ENCODE measurements at regions not wholly inside any gene's neighbourhood (a gene's known extent, or its start where the extent isn't known, plus 50 kb on each side); places are given as distances from the start of the nearest gene placed in this dataset.
A peak's percentile ranks its signal among the peaks of the same experiment; 100 is the strongest.
"Not testable (repeated sequence)": the region's sequence is repeated elsewhere in the genome, so short reads cannot be mapped to it uniquely, and the experiment has no call there.

DNA sequence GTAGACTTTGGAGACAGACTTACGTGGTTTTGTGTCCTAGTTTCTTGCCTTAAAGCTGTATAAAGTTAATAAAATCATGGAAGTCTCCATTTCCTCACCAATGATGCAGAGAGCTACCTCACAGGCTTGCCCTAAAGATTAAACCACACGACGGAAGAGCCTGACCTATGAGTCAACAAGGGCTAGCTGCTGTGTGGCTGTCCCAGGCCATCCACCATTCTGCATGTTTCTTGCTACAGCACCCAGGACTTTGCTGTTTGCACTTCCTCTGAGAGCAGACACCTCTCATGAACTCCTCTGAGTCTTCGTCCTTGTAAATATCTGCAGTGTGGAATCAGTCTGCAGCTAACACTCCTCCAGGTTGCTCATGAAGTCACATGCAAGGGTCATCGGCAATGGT lies 160.0 kb upstream of the TRIB2 start:
- Mint-ChIP-seq H3K4me1 (ENCODE audit: low read depth) (peaks cover 47% of the 10 kb centered on the region), H3K27me3 (ENCODE audit: low read depth) (no peaks in the 10 kb centered on the region), H3K36me3 (ENCODE audit: insufficient read depth) (no peaks in the 10 kb centered on the region), H3K4me3 (no peak overlapping the region), H3K9me3 (peaks cover 4% of the 10 kb centered on the region)
- ATAC-seq (peak; percentile 23 to 30), DNase-seq (peak; percentile 14)

DNA sequence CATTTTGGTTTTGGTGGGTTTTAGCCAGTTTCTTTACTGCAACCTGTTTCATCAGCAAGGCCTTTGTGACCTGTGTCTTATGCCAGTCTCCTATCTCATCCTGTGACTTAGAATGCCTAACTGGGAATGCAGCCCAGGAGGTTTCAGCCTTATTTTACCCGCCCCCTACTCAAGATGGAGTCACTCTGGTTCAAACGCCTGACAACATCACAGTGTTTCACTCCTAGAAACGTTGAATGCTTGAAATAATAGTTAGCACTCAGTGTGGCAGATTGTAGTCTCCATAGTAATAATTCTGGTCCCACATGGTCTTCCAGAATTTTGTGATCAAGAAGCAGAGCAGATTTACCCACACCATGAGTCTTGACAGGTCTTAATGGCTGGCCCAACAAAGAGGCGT lies 159.0 kb upstream of the TRIB2 start:
- Mint-ChIP-seq H3K4me1 (ENCODE audit: low read depth) (peaks cover 51% of the 10 kb centered on the region), H3K9me3 (no peaks in the 10 kb centered on the region), H3K27me3 (ENCODE audit: low read depth) (no peaks in the 10 kb centered on the region), H3K36me3 (ENCODE audit: insufficient read depth) (no peaks in the 10 kb centered on the region), H3K4me3 (no peak overlapping the region)
- DNase-seq: no peak
- no peak for ATAC-seq

DNA sequence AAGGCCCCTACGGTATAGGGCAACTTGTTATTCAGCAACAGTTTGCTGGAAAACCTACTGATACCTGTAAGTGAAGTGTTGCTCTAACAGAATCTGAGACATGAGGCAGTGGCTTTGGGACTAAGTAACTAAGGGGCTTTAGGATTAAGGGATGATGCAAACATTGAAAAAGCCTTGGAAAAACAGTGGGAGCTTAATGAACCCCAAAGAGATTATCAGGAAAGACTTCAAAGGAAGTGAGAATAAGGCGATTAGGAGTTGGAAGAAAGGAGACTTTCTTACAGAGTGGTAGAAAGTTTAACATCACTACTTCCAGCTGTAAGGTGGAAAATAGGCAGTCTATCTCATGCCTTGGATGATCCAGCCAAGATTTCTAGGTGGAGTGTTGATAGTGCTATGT lies 158.2 kb upstream of the TRIB2 start:
- Mint-ChIP-seq H3K27me3 (ENCODE audit: low read depth) (no peaks in the 10 kb centered on the region), H3K36me3 (ENCODE audit: insufficient read depth) (no peaks in the 10 kb centered on the region), H3K9me3 (no peaks in the 10 kb centered on the region), H3K4me1 (ENCODE audit: low read depth) (peaks cover 49% of the 10 kb centered on the region), H3K4me3 (no peak overlapping the region)
- DNase-seq (no peak), ATAC-seq (no peak)

DNA sequence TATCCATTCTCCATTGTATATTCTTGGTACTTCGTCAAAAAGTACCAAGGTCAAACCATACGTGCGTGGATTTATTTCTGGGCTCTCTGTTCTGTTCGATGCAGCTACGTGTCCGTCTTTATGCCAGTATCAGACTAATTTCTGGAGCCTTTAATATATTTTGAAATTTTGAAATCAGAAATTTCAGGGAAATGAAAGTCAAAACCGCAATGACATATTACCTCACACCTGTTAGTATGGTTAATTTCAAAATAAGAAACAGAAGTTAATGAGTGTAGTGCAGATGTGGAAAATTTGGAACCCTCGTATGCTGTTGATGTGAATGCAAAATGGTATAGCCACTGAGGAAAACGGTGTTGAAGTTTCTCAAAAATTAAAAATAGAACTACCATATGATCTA lies 156.1 kb upstream of the TRIB2 start:
- ATAC-seq (no peak), DNase-seq (no peak)
- peaks cover 35% of the 10 kb centered on the region for H3K4me1 Mint-ChIP-seq (ENCODE audit: low read depth)
- no peak overlapping the region for H3K4me3 Mint-ChIP-seq
- no peaks in the 10 kb centered on the region for H3K36me3 Mint-ChIP-seq (ENCODE audit: insufficient read depth)
- no peaks in the 10 kb centered on the region for H3K27me3 Mint-ChIP-seq (ENCODE audit: low read depth)
- H3K9me3 Mint-ChIP-seq: no peaks in the 10 kb centered on the region

DNA sequence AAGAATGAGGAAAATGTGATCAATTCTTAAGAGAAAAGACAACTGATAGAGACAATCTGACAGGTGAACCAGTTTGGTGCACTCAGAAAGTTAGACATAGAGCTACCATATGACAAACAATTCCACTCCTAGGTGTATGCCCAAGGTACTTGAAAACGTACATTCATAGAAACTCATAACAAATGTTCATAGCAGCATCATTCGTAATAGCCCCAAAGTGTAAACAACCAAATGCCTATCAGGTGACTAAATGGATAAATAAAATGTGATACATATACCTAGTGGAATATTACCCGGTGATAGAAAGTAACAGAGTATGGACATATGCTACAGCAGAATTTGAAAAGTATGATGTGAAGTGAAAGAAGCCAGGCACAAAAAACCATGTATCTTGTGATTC lies 149.3 kb upstream of the TRIB2 start:
- no peak for ATAC-seq

DNA sequence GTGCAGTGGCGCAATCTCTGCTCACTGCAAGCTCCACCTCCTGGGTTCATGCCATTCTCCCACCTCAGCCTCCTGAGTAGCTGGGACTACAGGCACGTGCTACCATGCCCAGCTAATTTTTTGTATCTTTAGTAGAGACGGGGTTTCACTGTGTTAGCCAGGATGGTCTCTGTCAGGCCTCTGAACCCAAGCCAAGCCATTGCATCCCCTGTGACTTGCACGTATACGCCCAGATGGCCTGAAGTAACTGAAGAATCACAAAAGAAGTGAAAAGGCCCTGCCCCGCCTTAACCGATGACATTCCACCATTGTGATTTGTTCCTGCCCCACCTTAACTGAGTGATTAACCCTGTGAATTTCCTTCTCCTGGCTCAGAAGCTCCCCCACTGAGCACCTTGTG lies 147.2 kb upstream of the TRIB2 start:
- H3K9me3 Mint-ChIP-seq; H3K27me3 Mint-ChIP-seq (ENCODE audit: low read depth); ATAC-seq; H3K36me3 Mint-ChIP-seq (ENCODE audit: insufficient read depth); H3K4me3 Mint-ChIP-seq; DNase-seq: not testable (repeated sequence)
- peaks cover 12% of the 10 kb centered on the region for H3K4me1 Mint-ChIP-seq (ENCODE audit: low read depth)

More for the DNA sequence above, 149.3 kb upstream of the TRIB2 start:
- no peaks in the 10 kb centered on the region for H3K9me3 Mint-ChIP-seq
- no peaks in the 10 kb centered on the region for H3K27me3 Mint-ChIP-seq (ENCODE audit: low read depth)
- no peak overlapping the region for H3K4me3 Mint-ChIP-seq
- no peak for DNase-seq
- peaks cover 14% of the 10 kb centered on the region for H3K4me1 Mint-ChIP-seq (ENCODE audit: low read depth)
- no peaks in the 10 kb centered on the region for H3K36me3 Mint-ChIP-seq (ENCODE audit: insufficient read depth)

DNA sequence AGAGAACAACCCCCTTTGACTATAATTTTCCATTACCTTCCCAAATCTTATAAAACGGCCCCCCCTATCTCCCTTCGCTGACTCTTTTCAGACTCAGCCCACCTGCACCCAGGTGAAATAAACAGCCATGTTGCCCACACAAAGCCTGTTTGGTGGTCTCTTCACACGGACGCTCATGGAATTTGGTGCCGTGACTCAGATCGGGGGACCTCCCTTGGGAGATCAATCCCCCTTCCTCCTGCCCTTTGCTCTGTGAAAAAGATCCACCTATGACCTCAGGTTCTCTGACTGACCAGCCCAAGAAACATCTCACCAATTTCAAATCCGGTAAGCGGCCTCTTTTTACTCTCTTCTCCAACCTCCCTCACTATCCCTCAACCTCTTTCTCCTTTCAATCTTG lies 146.8 kb upstream of the TRIB2 start:
- H3K27me3 Mint-ChIP-seq (ENCODE audit: low read depth); DNase-seq; H3K36me3 Mint-ChIP-seq (ENCODE audit: insufficient read depth); ATAC-seq; H3K9me3 Mint-ChIP-seq; H3K4me3 Mint-ChIP-seq: not testable (repeated sequence)
- peaks cover 13% of the 10 kb centered on the region for H3K4me1 Mint-ChIP-seq (ENCODE audit: low read depth)

DNA sequence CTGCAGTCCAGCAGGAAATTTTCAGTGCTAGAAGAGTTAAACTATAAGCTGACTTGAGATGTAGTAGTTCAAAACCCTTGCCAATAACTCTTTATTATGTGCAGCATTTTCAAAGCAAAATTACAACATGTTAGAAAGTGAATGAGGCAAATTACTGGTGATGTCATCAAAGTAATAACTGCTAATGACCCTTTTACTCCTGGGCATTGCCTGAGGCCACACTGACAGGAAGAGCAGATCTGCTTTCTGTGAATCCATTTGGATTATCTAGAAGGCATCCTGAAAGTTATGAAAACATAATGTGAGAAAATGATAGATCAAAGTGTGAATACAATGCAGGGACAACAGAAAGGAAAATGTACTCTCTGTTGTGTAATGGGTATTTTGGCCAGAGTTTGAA lies 139.6 kb upstream of the TRIB2 start:
- no peaks in the 10 kb centered on the region for H3K9me3 Mint-ChIP-seq
- H3K27me3 Mint-ChIP-seq (ENCODE audit: low read depth): no peaks in the 10 kb centered on the region
- H3K4me3 Mint-ChIP-seq: no peak overlapping the region
- H3K4me1 Mint-ChIP-seq (ENCODE audit: low read depth): peaks cover 4% of the 10 kb centered on the region
- no peaks in the 10 kb centered on the region for H3K36me3 Mint-ChIP-seq (ENCODE audit: insufficient read depth)
- no peak for ATAC-seq
- DNase-seq: no peak

DNA sequence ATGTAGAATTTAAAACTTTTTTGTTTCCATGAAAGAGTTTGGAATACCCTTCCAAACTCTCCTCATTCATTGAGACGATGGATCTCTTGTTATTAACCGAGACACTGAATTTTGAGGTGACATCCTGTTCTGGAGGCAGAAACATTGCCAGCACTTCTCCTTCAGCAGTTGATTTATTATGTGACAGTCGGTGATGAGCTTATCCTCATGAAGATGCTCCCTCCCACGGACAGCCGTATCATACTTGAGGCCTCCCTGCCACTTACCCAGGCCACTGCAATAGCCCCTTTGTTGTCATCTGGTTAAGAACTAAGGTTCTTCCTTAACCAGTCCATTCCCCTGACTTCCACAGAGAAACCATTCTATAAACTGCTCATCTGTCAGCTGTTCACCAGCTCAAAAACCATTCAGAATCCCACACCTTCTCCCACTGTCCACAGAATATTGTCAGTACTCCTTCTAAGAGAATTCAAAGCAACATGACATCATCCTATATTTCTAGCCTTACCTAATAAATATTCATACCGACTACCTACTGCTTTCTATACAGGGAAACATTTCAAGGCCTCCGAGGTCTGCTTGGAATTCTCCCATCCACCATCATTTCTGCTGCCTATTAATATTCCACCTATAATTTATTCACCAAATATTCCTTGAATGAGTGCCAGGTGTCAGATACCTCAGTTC lies 139.0 kb upstream of the TRIB2 start:
- H3K4me1 Mint-ChIP-seq (ENCODE audit: low read depth): peaks cover 4% of the 10 kb centered on the region
- no peaks in the 10 kb centered on the region for H3K36me3 Mint-ChIP-seq (ENCODE audit: insufficient read depth)
- ATAC-seq: no peak

DNA sequence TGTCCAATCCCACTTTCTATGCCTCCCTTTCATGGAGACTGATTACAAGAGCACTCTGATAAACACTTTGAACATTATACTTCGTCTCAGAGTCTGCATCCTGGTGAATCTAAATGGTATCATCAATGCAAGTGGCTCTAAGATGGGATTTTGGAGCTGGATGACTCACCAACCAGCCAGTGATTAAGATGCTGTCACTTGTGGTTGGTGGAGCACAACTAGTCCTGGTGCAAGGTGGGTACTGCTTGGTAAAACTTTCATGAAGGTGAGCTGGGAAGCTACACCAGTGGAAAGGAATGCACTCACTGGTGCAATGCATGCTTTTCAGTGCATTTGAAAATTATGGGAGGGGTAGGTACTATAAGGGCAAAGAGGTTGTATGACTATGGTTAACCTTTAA lies 137.7 kb upstream of the TRIB2 start:
- no peaks in the 10 kb centered on the region for H3K27me3 Mint-ChIP-seq (ENCODE audit: low read depth)
- H3K4me3 Mint-ChIP-seq: no peak overlapping the region
- H3K36me3 Mint-ChIP-seq (ENCODE audit: insufficient read depth): no peaks in the 10 kb centered on the region
- no peak for DNase-seq
- peaks cover 4% of the 10 kb centered on the region for H3K4me1 Mint-ChIP-seq (ENCODE audit: low read depth)
- H3K9me3 Mint-ChIP-seq: no peaks in the 10 kb centered on the region
- peak in 1 of 2 donors; percentile 58 for ATAC-seq

More for the DNA sequence above, 139.0 kb upstream of the TRIB2 start:
- Mint-ChIP-seq H3K27me3 (ENCODE audit: low read depth) (no peaks in the 10 kb centered on the region), H3K9me3 (no peaks in the 10 kb centered on the region), H3K4me3 (no peak overlapping the region)
- DNase-seq: no peak

DNA sequence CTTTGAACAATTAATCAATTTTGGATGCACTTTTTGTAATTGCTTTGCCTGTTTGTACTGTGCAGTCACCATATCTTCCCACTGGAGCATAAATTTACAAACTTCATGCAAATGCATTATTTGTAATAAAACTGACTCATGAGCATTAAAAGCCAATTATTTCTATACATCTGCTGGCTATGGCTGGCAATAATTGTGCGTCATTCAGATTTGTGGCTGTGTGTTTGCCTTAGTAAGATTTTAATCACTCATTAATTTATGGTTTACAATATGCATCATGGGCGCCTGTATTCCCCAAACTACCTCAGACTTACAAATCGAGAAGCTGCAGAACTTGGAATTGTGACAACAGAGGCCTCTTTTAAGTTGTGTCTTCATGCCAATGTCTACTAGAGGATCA lies 132.4 kb upstream of the TRIB2 start:
- Mint-ChIP-seq H3K27me3 (ENCODE audit: low read depth) (no peaks in the 10 kb centered on the region), H3K36me3 (ENCODE audit: insufficient read depth) (no peaks in the 10 kb centered on the region), H3K4me3 (no peak overlapping the region), H3K4me1 (ENCODE audit: low read depth) (peaks cover 26% of the 10 kb centered on the region), H3K9me3 (no peaks in the 10 kb centered on the region)
- DNase-seq (no peak), ATAC-seq (no peak)

DNA sequence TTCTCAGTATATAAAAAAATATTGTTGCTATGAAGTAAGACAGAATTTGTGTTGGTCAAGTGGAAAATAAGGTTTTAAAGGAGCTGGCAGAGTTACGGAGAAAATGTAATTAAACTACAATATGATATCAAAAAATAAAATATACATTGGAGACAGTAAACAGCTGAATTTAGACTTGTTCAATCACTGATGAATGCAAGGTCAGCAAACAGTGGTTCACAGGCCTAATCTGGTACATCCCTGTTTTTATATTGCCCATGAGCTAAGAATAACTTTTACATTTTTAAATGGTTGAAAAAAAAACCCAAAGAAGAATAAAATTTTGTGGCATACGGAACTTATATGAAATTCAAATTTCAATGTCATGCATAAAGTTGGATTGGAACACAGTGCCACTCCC lies 131.0 kb upstream of the TRIB2 start:
- H3K27me3 Mint-ChIP-seq (ENCODE audit: low read depth): no peaks in the 10 kb centered on the region
- H3K4me3 Mint-ChIP-seq: no peak overlapping the region
- no peak for DNase-seq

DNA sequence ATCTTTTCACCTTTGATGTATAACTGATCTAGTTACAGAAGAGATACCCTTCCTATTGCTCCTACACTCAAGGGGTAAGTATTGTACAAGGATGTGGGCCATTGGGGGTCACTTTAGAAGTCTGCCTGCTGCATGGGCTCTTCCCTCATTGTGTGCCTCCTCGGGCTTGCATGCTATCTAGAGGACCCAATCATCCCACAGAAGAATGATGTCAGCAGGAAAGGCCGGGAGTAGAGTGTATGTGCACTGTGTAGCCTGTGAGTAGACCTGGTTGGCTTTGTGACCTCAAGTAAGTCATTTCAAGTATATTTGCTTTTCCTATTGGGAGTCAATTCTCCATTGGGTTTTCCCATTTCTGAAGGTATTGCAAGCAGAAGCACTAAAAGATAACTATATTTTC lies 129.5 kb upstream of the TRIB2 start:
- Mint-ChIP-seq H3K36me3 (ENCODE audit: insufficient read depth) (no peaks in the 10 kb centered on the region), H3K4me3 (no peak overlapping the region), H3K4me1 (ENCODE audit: low read depth) (peaks cover 36% of the 10 kb centered on the region), H3K27me3 (ENCODE audit: low read depth) (no peaks in the 10 kb centered on the region), H3K9me3 (no peaks in the 10 kb centered on the region)
- ATAC-seq: no peak
- DNase-seq: no peak

More for the DNA sequence above, 131.0 kb upstream of the TRIB2 start:
- ATAC-seq: no peak
- Mint-ChIP-seq H3K36me3 (ENCODE audit: insufficient read depth) (no peaks in the 10 kb centered on the region), H3K4me1 (ENCODE audit: low read depth) (peaks cover 36% of the 10 kb centered on the region), H3K9me3 (no peaks in the 10 kb centered on the region)

DNA sequence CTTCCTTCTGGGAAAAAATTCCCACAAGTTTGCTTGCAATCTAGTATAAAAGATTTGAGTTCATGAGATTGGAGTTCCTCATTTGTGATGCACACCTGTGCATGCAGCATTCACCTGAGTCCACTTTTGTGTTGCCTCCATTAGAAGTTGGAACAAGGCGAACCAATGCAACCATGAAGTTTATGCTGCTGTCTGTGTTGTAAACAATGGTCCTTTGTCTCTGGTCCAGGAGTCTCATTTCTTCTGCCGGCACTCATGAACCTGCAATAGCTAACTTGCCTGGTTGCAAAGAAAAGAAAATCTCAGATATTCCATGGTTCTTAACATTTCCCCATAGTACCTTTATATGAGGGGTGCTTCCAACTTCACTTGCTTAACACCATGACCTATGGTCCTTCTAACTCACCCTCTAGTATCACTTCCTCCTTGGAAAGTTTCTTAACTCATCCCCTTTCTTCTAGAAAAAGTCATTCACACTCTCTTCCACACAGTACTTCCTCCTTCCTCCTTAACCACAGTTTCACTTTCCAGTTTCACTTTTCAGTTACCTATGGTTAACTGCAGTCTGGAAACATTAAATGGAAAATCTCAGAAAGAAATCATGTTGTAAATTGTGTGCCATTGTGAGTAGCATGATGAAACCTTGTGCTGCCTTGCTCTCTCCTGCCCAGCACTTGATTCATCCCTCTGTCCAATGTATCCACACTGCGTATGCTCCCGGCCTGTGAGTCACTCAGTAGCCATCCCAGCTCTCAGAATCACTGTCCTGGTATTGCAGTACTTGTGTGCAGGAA lies 128.8 kb upstream of the TRIB2 start:
- H3K4me3 Mint-ChIP-seq: no peak overlapping the region
- peak; percentile 46 to 53 for ATAC-seq
- H3K27me3 Mint-ChIP-seq (ENCODE audit: low read depth): no peaks in the 10 kb centered on the region

DNA sequence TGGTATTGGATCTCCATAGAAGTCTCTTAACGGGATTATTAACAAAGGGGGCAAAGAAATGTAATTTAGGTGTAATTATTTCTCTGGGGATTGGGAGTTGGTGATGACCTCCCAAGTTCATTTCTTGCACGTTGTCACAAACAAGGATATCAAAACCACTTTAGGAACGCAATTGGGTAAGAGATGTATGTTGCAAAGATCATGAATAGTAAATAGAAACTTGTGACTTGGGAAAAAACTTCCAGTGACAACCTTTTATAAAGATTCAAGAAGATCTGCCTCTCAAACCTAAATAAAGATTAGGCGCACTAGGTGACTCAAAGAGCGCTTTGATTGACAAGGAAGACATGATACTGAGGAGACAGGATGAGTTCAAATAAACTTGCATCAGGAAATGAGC lies 127.8 kb upstream of the TRIB2 start:
- Mint-ChIP-seq H3K27me3 (ENCODE audit: low read depth) (no peaks in the 10 kb centered on the region), H3K36me3 (ENCODE audit: insufficient read depth) (no peaks in the 10 kb centered on the region), H3K9me3 (peaks cover 2% of the 10 kb centered on the region), H3K4me3 (no peak overlapping the region), H3K4me1 (ENCODE audit: low read depth) (peaks cover 36% of the 10 kb centered on the region)
- DNase-seq (no peak), ATAC-seq (no peak)

More for the DNA sequence above, 128.8 kb upstream of the TRIB2 start:
- Mint-ChIP-seq H3K4me1 (ENCODE audit: low read depth) (peaks cover 36% of the 10 kb centered on the region), H3K9me3 (no peaks in the 10 kb centered on the region), H3K36me3 (ENCODE audit: insufficient read depth) (no peaks in the 10 kb centered on the region)
- no peak for DNase-seq

Data from activated T-cell treated with anti-CD3 and anti-CD28 coated beads, Interleukin-2, amount 50 U/mL, for 4 hours (primary cell).